GM21786 (cell line): ENCODE measurements at regions not wholly inside any gene's neighbourhood (a gene's known extent, or its start where the extent isn't known, plus 50 kb on each side); places are given as distances from the start of the nearest gene placed in this dataset.
A peak's percentile ranks its signal among the peaks of the same experiment; 100 is the strongest.

Experiments
- ATAC-seq: cut with Tn5 transposase; IDR thresholded peaks from one replicate; pipeline ENCODE4 v1.9.1; 2021; ENCODE audit not compliant: unreplicated experiment

GRCh38 chr1:224486801-224487583, 52.4 kb upstream of the WDR26 start:
- ATAC-seq = no peak

DNA sequence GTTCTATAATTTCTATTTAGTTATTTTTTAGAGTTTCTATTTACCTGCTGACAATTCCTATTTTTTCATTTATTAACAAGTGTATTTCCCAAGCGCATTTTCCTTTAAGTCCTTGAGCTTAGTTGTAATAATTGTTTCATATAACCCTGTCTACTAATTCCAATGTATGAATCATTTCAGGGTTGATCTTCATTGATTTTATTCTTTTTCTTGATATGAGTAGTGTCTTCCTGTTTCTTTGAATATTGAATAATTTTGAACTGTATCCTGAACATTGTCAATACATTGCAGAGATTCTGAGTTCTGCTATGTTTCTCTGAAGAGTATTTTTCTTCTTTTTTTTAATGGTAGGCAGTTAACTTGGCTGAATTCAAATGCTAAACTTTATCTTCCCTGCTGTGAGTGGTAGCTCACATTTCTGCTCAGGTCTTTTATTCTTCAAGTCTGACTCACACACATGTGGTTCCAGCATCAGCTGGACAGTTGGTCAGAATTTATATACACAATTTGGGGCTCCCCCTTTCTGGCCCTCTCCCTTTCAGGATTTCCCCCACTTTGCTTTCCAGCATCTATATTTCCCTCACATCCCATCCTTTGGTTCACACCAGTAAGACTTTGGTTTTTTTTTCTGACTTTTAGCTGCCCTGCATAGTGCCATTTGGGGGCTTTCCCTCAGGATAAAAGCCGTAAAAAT, 54.4 kb upstream of the WDR26 start:
- no peak for ATAC-seq

DNA sequence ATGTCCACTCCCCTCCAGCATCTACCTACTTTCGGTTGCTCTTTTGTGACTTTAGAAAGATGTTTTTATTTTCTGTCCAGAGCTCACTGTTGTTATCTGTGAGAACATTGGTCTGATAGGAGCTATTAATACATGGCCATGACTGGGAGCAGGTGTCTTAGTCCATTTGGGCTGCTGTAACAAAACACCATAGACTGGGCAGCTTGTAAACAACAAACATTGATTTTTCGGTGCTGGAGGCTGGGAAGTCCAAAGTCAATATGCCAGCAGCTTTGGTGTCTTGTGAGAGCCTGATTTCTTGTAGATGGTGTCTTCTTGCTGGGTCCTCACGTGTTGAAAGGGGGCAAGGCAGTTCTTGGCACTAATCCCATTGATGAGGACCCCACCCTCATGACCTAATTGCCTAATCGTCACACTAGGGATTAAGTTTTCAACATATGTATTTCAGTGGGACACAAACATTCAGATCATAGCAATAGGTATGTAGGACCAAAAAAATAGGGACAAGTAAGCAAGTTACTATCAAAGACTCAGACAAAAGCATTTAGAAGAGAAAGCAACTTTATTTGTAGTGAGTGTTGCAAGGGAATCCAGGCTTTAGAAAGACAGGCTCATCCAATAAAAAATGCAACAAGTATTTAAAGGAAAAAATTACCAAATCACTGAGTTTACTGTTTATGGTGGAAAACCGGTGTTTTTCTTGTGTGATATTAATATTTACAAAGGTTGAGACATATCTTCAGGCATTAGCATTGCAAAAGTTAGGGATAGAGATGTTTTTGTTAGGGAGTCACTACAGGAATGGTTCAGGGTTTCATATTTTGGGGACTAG, 55.2 kb upstream of the WDR26 start:
- ATAC-seq = no peak

DNA sequence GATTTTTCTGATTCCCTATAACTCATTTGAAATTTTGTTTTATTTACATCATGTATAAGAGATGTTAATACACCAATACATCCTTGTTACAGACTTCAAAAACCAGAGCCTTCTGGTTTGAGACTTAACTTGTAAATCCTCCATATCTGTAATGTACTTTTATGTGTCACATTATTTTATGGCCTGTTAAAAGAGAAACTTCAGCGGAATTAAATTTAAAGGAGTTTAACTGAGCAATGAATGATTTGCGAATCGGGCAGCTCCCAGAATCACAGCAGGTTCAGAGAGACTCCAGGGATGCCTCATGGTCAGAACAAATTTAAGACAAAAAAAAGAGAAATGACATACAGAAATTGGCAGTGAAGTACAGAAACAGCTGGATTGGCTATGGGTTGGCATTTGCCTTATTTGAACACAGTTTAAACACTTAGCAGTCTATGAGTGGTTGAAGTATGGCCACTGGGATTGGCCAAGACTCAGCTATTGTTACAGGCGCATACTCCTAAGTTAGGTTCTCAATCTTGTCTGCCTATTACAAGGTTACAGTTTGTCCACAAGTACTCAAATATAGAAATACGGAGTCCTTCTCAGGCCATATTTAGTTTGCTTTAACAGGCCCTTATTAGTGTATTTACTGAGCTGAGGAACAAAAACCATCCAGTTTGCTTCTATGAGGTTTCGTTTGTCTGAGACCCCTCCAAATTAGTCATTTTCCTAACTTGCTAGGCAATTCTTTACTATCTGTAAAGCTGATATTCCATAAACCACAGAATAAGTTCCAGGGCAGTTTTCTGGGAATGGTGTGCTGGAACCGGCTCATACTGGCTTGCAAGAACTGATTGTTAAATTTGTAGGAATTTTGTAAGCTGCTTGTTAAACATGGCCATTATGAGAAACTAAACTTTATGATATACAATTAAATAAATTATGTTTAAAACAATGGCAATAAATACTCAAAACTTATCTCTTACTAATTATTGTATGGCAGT, 56.2 kb upstream of the WDR26 start:
- no peak for ATAC-seq

GRCh38 chr1:224492015-224492414, 57.4 kb upstream of the WDR26 start:
- ATAC-seq = no peak

GRCh38 chr1:224492632-224493031, 58.0 kb upstream of the WDR26 start:
- no peak for ATAC-seq

DNA sequence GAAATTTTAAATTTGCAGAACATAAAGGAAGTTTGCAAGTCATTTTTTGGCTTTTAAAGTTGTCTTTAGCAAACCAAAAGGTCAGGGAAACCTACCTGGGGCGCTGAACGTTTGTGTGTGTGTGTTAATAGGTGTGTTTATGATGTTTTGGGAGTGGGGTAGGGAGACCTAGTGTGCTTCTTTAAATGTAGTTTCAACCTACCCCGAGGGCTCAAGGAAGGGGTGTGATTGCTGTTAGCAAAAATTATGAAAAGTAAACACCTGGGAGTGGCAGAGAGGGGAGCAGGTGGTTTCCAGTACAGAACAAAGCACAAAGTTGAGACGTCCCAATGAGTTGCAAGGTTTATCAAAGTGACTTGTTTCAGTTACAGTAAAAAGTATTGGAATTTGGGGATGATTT, 58.7 kb upstream of the WDR26 start:
- no peak for ATAC-seq

- no peak for ATAC-seq
These were observed 59.7 kb upstream of the WDR26 start for GRCh38 chr1:224494343-224494742.

DNA sequence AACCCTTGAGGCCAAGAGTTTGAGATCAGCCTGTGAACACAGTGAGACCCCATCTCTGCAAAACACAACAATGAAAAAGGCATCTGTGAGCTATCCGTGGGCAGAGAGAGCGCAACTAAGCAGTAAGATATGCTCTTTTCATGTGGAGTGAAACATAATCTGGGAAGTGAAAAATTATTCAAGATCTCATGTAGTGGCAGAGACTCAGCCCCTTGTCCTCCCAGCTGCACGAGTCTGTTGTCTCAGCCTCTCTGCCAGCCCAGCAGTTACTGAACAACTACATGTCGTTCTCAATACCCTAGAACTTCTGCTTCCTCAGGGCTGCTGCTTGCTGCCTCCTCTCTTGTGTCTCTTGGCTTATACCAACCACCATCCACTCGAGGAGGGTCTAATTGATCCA, 61.3 kb upstream of the WDR26 start:
- ATAC-seq = no peak

DNA sequence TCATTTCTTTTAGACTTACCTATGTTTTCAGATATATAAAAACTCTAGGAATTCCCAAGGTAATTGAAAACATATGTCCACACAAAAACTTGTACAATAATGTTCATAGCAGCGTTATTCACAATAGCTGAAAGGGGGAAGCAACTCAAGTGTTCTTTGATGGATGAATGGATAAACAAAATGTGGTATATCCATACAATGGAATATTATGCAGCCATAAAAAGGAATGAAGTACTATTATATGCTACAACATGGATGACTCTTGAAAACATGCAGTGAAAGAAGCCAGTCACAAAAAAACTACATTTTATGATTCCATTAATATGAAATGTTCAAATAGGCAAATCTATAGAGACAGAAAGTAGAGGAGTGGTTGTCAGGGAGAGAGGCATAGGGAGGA, 62.2 kb upstream of the WDR26 start:
- ATAC-seq = no peak

DNA sequence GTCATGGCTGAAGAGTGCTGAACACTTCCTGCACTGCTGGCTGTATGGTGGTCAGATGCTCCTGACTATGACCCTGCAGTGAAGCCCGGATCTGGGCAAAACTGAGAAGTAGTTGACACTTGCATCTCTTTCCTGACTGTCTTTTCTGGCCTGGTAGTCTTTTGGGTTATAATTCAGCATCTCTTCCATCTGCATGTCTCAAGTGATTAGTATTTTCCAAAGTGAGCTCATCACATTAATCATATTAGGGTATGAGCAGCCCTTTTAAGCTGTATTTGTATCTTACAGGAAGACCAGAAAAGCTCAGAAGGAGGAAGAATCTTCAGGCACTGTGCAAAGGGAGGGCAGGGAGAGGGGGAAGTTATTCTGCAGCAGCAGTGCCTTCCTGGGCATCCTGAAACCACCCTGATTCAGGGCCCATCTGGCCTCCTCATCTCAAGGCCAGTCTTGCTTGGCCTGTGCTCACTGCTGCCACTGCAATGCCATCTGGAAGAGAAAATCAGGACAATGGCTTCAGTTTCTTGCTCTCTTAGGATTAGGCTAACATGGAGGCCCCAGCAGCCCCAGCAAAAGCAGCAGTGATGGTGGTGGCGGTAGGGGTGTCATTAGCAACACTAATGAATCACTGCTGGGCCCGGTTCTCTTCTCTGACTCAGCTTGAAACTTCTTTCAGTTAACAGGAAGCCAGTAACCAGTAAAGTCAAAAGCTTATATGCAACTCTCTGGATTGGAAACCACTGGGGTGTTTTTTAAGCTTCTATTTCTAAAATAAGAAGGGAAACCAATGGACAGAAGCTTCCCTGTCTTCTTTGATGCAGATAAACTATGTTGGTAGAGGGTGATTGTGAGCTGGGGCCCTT, 63.3 kb upstream of the WDR26 start:
- peak; percentile 97 for ATAC-seq

- ATAC-seq = no peak
These were observed 64.1 kb upstream of the WDR26 start for GRCh38 chr1:224498574-224499170.

DNA sequence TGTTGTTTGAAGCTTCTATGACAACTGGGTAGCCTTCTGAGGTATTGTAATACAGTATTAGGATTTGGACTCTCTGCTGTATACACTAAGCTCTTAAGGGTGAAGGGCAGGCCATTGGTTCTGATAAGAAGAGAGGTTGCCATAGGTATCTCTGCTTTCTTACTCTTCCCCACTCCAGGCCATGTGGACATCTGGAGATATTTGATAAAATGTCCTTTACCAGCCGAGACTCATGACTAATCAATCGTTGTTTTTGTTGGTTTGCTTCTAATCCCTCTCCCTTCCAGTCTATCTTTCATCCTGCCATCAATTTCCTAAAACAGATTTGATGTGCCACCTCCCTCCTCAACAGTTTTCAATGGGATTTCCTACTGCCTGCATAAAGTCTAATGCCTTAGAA, 64.6 kb upstream of the WDR26 start:
- ATAC-seq = no peak

DNA sequence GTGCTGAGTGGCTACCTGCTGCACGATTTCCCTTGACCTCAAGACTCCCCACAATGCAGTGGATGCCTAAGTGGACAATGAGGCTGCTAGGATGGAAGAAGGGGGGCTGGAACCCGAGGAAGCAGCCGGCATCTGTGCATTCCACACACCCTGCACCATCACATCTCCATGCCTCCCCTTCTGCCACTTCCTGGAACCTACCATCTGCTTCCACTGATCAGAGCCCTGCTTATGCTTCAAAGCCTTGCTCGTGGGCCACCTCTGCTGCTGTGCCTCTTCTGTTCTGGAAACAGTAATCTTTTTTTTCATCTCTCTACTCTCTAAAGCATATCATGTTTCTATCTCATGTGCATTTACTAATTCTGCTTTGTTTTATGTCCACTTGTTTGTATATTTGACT, 66.2 kb upstream of the WDR26 start:
- ATAC-seq = no peak

GRCh38 chr1:224501836-224502235, 67.2 kb upstream of the WDR26 start:
- no peak for ATAC-seq

DNA sequence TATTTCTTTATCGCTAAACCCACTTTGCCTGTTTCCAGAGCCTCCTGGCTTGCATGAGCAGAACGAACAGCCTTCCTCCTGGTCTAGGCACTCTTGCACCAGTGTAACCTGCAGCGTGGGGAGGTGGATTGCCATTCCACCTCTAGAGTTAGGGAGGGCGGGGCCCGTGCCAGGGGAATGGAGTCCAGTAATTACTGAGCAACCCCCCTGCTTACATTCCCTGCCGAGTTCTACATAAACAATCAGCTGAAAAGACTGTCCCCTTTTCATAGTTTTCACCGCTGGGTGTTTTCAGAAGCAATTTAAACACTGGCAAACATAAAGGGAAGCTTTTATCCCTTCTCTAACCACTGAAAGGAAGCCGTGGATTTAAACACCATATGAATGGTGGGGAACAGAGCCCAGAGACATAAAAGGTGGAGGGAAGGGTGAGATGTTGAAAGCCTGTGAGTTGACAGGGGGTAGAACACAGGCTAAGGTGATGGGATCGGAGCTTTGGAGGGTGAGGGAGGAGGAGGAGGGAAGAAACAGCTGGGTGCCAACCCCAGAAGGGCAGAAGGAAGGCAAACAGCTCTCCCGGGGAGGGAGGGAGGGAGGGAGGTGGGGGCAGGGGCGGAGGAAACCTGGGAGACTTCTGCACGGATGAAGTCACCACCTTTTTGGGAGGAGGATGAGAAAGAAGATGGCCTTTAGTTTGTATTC, 68.0 kb upstream of the WDR26 start:
- no peak for ATAC-seq

- ATAC-seq = peak; percentile 89
These were observed 68.8 kb upstream of the WDR26 start for GRCh38 chr1:224503161-224504118.
